PC-3 (cell line): ENCODE measurements at regions not wholly inside any gene's neighbourhood (a gene's known extent, or its start where the extent isn't known, plus 50 kb on each side); places are given as distances from the start of the nearest gene placed in this dataset.

ENCODE experiments used
- CTCF ChIP-seq: fragments of 300-600 bp; sonication (generic); conservative IDR thresholded peaks from 2 replicates; pipeline ENCODE4 v1.5.1; 2017; ENCODE audit warnings: antibody characterized with exemption, low read depth, mild to moderate bottlenecking, low read length
- EZH2 ChIP-seq: fragments of 300-600 bp; sonication (generic); IDR thresholded peaks from one replicate; pipeline ENCODE4 v1.6.1; 2017; ENCODE audit warnings: antibody characterized with exemption, mild to moderate bottlenecking, low read length; ENCODE audit not compliant: unreplicated experiment
- EZH2phosphoT487 ChIP-seq: fragments of 300-600 bp; sonication (generic); IDR thresholded peaks from 2 replicates; pipeline ENCODE4 v1.6.1; 2018; ENCODE audit warnings: mild to moderate bottlenecking, antibody characterized with exemption, low read length, borderline replicate concordance

GRCh38 chr15:56839641-56840040 lies 78.8 kb upstream of the TCF12 start:
- TF ChIP-seq CTCF, result no peak
- no peak for TF ChIP-seq EZH2phosphoT487
- TF ChIP-seq EZH2, result no peak
